Stimulated activated CD8-positive, alpha-beta memory T cell treated with anti-CD3 and anti-CD28 coated beads, Interleukin-15, amount 100 ng/mL, for 48 hours (primary cell): ENCODE measurements at regions not wholly inside any gene's neighbourhood (a gene's known extent, or its start where the extent isn't known, plus 50 kb on each side); places are given as distances from the start of the nearest gene placed in this dataset.

Source experiments
- DNase-seq, 2 donors: peaks; one replicate each; pipeline ENCODE4 v3.0.0-alpha.2; 2020; ENCODE audit warnings: low read depth in 2 of 2

DNA sequence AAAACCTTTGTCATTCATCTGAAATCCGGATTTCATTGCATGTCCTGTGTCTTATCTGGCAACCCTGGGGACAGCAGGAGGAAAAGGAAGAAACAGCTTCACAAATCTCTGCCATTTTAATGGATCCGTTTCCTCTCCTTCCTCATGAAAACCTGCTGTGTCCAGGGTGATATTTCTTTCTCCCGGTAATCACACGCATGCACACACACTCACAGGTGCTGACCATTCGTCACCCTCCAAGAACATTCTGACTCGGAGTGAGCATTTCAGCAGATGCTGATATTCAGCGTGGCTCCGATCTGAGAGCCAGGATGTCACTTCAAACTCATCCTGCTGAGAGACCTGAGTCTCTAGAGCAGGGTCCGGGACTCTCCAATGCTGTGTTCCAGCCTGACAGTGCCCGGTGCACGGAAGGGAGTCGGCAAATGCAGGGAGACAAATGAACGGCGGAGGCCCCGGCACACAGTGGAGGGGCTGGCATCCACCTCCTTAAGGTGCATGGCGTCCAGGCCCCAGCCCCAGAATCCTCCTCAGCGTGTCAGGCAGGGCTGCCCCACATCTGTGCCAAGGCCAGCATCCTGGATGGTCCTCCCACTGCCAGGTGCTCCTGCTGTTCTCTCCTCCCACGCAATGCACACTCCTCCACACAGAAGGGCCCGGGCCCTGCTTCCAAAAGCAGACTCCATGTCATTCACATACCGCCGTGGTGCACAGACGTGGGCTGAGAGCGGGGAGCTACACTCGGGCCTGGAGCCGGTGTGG lies 70.7 kb downstream of the RBFOX3 start:
- no peak for DNase-seq

DNA sequence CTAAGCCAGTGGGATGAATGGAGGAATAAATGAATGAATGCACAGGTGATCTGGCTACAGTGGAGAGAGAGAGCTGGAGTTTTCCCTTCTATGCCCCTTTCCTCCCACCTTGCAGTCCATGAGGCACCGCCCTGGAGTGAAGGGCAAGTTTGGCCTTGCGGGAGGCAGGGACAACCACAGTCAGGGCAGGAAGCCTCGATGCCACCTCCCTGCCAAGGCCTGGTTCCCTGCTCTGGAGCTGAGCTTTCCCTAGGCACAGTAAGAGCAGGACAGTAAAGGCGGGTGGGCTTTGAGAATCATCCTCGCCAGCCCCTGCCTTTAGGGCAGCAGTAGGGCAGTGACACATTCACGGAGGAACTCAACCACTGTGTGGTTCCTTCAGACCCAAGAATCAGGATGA lies 72.6 kb downstream of the RBFOX3 start:
- DNase-seq = no peak

DNA sequence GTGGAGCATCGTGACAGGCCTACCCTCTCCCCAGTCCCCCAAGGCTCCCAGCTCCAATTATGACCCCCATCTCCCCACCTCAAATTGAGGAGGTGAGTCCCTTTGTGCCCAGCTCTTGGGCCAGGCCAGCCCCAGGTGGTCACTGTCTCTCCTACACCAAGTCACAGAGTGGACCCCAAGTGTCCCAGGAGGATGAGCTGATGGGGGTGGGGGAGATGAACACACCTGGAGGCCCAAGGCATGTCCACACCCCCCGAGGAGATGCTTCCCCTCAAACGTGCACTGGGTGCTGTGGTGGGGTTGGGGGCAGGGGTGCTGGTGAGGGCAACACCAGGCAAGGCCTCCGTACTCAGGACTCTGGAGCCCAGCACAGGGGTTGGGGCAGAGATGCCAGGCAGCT lies 73.2 kb downstream of the RBFOX3 start:
- DNase-seq = no peak

DNA sequence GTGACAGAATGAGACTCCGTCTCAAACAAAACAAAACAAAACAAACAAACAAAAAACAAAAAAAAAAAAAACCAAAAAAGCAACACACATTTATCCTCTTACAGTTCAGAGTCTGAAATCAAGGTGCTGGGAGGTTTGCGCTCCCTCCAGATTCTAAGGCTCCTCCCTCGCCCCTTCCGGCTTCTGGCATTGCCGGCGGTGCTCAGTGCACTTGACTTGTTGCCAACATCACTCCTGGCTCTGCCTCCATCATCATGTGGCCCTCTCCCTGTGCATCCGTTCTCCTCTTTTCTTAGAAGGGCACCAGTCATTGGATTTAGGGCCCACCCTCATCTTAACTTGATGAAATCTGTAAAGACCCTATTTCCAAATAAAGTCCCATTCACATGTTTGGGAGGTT lies 73.8 kb downstream of the RBFOX3 start:
- DNase-seq = no peak

DNA sequence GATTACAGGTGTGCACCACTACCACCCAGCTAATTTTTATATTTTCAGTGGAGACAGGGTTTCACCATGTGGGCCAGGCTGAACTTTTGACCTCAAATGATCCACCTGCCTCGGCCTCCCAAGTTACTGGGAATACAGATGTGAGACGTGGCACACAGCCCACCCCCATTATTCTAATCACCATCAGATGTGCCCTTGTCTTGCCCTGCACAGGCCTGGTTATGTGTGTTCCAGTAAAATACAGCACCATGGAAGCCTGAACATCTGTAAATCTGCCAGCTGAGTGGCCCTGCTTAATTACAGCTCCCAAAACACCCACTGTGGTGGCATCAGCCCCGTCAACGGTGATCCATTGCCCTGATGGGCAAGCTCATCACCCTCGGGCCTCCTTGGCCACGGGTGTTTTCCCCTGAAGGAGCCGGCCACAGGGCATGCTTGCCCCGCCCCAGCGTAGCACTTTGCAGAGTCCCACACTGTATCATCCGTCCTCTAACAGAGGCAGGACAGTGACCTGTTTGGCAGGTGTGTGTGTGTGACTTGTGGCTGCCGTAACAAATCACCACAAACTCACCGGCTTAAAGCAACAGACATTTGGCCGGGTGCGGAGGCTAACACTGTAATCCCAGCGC lies 74.5 kb downstream of the RBFOX3 start:
- DNase-seq = no peak

DNA sequence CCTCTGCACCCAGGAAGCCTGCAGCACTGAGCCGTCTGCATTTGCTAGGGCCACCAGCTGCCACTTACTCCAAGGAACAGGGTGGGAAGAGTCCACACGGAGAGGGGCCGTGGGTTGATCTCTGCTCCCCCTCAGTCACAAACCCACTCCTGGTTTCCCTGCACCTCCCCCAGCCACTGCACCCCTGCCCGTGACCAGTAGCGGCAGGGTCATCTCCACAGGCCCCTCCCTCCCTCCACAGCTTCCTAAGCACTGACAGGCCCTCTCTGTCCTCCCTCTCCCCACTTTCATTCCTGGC lies 75.2 kb downstream of the RBFOX3 start:
- no peak for DNase-seq

DNA sequence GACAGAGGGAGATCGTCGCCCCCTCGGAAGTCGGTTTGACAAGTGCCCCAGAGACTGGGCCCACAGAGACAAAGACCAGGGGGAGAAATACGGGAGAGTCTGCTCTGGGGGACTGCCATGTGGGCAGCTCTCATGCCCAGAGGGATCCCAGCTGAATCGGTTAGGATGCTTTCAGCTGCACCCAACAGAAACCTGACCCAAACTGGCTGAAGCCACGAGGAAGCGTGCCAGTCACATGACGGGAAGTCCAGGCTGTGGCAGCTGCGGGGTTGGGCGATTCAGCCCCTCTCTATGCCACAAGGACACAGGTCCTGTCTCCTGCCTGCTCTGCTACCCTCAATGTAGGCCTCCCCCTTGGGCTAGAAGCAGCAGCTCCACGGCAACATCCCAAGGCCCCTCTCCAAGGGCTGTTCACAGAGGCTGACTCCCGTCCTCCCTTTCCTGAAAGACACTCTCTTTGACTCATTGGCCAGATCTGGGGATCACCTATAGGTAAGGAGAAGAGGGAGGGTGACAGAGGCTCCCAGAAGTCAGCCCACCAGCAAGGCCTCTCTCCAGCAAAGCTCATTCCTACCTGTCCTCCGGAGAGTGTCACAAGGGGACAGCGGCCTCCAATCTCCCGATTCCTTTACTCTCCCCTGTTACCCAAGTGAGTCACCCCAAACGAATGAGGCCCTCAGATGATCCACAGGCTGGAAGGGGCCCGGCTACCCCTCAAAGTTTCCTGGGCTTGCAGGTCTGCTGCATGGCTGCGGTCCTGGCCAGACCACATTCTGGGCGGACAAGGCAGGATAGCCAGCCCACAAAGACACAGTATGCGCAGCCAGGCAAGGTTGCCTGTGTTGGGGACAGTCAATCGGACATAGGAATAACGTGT lies 75.8 kb downstream of the RBFOX3 start:
- DNase-seq = no peak

DNA sequence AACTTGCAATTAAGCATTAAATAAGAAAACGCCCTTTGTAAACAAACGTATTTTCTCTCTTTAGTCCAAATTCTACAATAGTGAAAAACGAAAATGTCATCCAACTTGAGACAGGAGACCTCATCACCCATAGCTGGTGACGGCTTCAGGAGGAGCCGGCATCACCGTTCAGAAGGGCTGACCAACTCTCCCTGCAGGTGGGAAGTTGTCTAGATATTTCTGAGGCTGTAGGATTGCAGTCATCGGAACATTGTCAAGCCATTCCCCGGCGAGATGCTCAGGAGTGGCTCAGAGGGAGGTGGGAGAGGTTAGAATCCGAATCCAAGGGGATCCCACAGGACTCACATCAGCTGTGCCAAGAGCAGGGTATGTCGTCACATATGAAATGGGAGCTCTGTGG lies 76.7 kb downstream of the RBFOX3 start:
- DNase-seq = no peak

DNA sequence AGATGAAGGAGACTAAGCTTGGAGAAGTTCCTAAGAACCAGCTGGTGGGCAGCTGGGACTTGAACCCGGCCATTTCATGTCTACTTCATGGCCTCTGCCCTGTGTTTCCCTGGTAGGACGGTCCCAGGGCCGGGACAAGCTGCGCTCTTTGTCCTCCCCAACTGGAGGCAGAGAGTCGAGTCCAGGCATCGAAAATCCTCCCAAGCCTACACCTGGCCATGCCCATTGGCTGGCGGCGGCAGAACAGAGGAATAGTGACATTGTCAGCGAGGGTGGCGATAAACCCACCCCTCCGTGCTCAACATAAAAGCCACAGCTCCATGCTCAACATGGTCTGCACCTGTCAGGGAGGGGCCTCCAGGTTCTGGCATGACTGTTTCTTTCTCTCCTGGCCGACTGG lies 77.7 kb downstream of the RBFOX3 start:
- DNase-seq = no peak

DNA sequence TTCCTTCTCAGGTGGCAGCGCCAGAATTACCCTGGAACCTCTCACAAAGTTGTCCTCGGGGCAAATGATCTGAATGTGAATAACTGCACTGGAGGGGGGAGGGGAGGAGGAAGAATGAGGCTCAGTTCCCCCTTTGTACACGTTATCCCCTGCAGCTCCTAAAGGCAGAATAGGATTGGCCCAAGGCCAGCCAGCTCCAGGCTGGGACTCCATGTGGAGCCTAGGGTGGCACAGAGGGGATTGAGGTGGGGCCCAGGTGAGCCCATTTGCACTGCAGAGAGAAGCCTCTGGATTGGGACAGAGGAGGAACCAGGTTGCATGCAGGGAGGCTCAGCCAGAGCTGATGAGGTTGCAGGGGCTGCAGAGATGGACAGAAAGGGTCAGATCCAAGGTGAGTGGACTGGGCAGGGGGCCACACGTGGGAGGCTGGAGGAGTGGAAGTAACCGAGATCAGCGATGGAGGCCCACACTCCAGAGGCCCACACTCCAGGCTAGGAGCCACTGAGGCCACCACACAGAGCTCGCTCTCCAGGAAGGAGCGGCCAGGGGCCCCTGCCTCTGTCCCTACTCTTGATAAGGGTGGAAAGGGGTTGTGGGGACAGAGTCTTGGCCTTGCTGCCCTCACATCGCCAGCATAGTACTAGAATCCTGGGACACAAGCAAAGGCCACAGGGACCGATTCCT lies 78.6 kb downstream of the RBFOX3 start:
- no peak for DNase-seq

DNA sequence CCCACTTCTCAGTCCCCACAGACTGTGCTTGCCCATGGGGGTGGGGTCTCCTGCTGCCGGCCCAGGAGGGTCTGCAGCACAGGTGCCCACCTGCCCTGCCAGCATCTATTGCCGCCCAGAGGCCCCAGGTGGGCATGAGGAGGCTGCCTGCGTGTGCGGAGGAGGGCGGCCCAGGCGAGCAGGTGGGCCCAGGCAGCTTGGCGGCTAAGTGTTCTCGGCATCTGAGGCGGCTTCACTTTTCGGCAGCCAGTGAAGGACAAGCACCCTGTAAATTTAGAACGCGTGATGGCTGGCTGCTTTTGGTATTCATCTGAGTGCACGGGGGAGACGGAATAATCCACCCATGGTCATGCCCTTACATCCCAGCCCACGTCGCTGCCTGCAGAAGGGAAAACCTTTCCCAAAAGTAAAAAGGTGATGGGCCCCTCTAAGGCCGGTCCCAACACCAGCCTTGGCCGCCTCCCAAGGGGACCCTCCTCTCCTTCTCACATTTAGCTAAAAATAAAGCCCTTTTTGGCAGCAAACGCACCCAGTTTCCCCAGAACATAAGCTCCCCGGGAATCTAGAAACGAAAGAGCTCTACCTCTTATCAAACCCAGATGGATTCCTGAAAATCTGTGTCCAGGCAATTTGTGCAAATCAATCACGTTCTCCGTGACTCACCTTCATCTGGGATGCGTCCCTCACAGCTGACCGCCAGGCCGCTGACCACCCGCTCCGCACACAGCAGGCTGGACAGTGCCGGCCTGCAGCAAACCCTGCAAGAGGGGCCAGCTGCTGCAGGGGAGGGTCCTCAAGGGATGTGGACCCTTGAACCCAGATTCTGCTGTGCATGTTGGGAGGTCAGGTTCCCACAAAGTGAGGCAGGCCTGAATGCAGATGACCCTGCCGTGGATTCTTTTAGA lies 79.4 kb downstream of the RBFOX3 start:
- DNase-seq = no peak

DNA sequence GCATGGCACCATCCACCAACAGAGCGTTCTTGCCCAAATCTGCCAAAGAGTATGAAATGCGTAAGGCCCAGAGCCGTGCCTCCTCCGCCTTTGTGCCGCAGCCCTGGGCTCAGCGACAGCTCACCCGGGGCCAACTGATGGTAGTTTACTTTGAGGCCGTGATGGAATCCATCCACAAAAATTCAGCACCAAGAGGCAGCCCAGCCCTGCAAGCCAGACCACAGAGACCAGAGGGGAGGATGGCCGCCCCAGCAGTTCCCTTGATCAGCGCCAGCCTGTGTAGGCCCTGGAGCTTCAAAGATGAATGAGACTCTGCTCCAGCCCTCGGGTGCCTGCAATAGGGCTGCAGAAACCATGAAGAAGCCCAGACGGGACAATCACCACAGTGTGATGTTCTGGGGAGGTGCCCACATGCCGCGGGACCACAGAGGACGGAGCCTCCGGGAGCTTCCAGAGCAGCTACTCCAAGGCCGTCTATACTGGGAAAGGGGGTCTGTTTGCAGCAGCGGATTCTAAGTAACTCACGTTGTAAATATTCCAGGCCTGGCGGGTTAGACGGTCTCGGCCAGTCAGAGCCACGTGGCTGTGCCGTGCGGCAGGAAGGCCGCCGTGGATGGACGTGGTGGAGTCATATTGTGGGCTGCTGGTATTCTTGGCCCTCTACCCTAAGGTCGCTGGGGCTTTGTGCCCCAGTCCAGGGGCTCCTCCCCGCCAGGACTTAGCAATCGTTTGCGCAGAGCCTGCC lies 80.3 kb downstream of the RBFOX3 start:
- no peak for DNase-seq

DNA sequence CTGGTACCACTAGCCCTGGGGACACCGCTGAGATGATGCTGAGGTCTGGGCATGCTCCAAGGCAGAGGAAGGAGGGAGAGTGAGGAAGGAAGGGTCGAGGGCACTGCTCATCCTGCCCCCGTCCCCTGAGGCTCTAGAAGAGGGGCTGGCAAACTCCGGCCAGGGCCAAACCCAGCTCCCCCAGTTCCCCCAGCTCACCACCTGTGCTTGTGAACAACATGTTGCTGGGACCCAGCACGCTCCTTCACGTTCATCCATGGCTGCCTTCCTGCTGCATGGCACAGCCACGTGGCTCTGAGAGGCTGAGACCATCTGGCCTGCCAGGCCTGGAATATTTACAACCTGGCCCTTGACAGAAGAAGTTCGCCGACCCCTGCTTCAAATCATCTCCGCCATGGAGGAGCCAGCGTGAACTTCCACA lies 81.2 kb downstream of the RBFOX3 start:
- DNase-seq = no peak

DNA sequence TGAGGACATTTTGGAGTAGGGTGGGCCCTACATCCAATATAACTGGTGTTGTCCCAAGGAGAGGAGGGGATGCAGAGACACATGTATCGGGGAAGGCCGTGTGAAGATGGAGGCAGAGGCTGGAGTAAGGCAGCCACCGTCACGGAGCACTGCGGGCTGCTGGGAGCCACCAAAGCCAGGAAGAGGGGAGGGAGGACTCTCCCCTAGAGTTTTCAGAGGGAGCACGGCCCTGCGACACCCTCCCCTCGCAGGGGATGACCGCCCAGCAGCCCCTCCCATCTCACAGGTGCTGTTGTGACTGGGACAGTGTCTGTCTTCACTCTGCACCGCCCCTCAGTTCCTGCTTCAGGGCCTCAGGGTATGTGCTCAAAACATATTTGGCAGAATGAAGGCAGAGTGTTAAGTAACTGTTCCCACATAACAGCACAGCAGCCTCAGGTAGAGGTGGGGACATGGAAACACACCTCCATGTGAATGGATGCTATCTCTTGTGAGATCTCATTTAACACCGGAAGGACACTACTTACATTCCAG lies 82.2 kb downstream of the RBFOX3 start:
- DNase-seq = no peak

DNA sequence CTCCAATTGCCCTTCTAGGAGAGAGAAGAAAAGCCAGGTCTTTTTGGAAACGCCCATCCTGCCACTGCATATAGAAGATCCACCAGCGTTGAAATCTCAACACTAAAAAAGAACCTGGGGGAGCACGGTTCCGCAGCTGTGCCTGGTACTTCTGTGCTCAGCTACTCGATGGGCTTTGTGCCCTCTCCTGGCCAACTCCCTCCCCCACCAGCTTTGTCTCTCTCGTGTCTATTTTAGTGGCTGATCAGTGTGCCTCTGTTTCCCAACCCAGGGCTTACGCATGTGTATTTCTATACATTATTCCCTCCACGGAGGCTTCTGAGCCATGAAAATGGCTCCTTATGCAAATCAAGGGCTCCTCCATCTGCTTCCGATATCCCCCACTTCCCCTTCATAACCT lies 83.5 kb downstream of the RBFOX3 start:
- no peak for DNase-seq

DNA sequence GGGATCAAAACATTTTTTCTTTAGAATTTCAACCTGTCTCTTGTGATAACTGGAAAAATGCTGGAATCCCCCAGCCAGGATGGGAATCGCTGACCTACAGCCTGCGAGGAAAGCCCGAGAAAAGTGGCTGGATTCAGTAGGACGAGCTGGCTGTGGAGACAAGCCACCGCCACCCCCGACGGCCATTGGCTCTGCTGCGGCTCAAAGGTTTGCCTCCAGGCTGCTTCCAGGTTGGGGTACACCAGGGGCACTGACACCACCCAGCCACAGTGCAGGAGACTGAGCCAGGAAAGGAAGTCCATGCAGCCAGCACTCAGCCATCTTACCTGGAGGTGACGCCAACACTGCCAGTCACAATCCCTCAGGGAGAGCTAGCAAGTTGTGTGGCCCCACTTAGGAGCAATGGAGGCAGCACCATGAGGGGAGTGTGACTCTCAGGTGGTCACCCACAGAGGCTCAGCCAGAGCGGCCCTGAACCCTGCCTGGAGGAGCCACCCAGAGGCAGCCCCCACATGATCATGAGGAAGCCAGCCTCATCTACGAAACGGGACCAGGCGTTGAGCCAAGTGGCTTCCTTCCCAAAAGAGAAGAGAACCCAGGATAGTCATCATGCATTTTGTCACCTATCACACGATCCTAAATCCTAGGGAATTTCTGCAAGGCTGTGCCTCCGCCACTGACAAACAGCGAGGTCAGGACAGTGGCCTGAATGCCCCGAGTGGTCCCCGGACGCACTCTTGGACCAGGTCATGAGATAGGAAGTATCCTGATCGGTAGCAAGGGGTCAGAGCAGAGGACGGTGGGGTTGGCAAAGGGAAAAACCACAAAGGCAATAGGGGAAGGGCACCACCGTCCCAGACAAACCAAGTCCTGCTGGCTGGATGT lies 84.8 kb downstream of the RBFOX3 start:
- no peak for DNase-seq

DNA sequence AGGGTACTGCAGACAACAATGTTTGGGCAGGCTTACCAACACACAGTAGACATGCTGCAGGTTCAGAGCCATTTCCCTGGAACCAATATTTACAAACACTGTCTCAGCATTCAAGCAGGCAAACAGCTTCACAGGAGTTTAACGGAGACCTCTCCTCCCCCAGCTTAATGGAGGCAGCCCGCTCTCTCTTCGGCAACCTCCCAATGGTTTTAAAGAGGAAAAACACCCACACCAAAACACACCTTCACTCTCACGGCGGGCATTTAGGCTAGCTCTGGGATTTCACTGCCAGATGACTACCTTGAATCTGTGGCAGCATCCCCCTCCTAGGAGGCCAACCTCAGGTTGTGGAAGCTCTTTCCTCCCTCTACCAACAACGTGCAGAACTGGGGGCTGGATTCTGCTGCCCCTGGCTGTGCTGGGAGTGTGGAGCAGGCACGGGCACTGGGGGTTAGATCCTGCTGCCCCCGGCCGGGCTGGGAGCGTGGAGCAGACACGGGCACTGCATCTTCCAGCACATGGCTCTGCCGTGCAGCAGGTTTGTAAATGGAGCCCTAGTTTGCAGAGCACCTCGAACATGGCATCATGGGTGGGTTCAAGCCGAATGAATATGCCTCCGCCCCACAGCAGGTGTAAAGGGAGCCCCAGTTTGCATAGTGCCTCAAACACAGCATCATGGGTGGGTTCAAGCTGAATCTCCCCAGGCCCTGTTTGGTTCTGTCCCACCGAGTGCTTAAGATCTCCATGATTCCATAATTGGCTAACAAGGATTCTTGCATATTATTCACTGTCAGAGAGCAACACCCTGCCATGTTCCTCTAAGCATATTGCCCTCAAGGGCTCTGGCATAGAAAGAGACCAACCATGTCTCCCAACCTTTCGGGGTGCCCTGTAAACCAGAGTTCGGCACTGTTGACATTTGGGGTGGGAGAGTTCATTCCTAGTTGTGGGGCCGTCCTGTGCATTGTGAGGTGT lies 86.4 kb downstream of the RBFOX3 start:
- no peak for DNase-seq

DNA sequence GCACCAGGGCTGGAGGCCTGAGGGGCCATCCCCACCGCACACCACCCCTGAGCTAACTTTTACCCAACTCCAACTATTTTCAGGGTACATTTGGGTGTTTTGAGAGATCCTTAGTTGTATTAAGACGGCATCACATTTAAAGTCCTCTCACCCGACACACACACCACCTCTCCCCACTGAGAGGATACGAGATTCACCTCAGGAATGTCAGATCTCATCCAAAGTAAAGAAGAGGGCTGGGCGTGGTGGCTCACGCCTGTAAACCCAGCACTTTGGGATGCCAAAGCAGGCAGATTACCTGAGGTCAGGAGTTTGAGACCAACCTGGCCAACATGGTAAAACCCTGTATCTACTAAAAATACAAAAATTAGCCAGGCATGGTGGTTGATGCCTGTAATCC lies 88.4 kb downstream of the RBFOX3 start:
- no peak for DNase-seq
